H1 (cell line): ENCODE measurements at regions not wholly inside any gene's neighbourhood (a gene's known extent, or its start where the extent isn't known, plus 50 kb on each side); places are given as distances from the start of the nearest gene placed in this dataset.
A peak's percentile ranks its signal among the peaks of the same experiment; 100 is the strongest.

Source experiments
- CTCF ChIA-PET: fragments of 300-600 bp; sonication (Branson Sonifier 250); formaldehyde crosslinking; loops from one replicate; lab custom pipeline; 2021; ENCODE audit not compliant: partially characterized antibody; lab: Charles Lee
- POLR2A ChIA-PET: fragments of 300-600 bp; sonication (Branson Sonifier 250); formaldehyde crosslinking; loops from one replicate; lab custom pipeline; 2021; ENCODE audit warnings: inconsistent platforms; ENCODE audit not compliant: partially characterized antibody; lab: Charles Lee
- DNase-seq, 2 experiments: peaks; one replicate each; pipeline versions ENCODE4 v3.0.0 to v3.0.0-alpha.2; 2010 to 2022; ENCODE audit warnings: low spot score in 2 of 2, low read depth in 1 of 2, mixed read lengths in 1 of 2
- FAIRE-seq: peaks from 2 replicates; lab custom pipeline; 2011; peaks lifted over from hg19 to GRCh38; lab: Jason Lieb, UNC
- H2AFZ ChIP-seq: 2 replicates; pipeline ENCODE4 v1.8.1; 2012; ENCODE audit warnings: low read length, inconsistent platforms
- H2AK5ac ChIP-seq: 2 replicates; pipeline ENCODE4 v1.6.1; 2013; ENCODE audit warnings: low read depth, low read length
- H2BK120ac ChIP-seq: replicated peaks from 2 replicates; pipeline ENCODE3; 2013; ENCODE audit warnings: low read depth, low read length, inconsistent platforms
- H2BK12ac ChIP-seq: 2 replicates; pipeline ENCODE4 v1.6.1; 2013; ENCODE audit warnings: low read depth, low read length
- H2BK15ac ChIP-seq: 2 replicates; pipeline ENCODE4 v1.6.1; 2013; ENCODE audit warnings: low read length
- H2BK20ac ChIP-seq: 2 replicates; pipeline ENCODE4 v1.6.1; 2013; ENCODE audit warnings: low read length
- H2BK5ac ChIP-seq: 2 replicates; pipeline ENCODE4 v1.6.1; 2013; ENCODE audit warnings: low read depth, low read length
- H3K14ac ChIP-seq: 2 replicates; pipeline ENCODE4 v1.6.1; 2013; ENCODE audit warnings: inconsistent platforms; ENCODE audit not compliant: insufficient read length
- H3K18ac ChIP-seq: 2 replicates; pipeline ENCODE4 v1.6.1; 2013; ENCODE audit warnings: low read length; ENCODE audit errors: extremely low read depth
- H3K23ac ChIP-seq: 2 replicates; pipeline ENCODE4 v1.6.1; 2013; ENCODE audit warnings: inconsistent platforms; ENCODE audit not compliant: insufficient read length
- H3K23me2 ChIP-seq: 2 replicates; pipeline ENCODE4 v1.6.1; 2013; ENCODE audit warnings: low read depth, low read length
- H3K27ac ChIP-seq: 2 replicates; pipeline ENCODE4 v1.6.1; 2011; ENCODE audit warnings: low read depth, low read length, inconsistent platforms
- H3K27me3 ChIP-seq, 4 experiments: replicated peaks in 1 of 4; 1 replicate in 1 of 4; 2 replicates in 3 of 4; pipeline versions ENCODE4 v1.6.1 to v1.8.1; 2011 to 2013; ENCODE audit warnings: low read length in 3 of 4, mild to moderate bottlenecking in 3 of 4, inconsistent platforms in 2 of 4, mixed read lengths in 2 of 4, moderate library complexity in 1 of 4; ENCODE audit not compliant: control insufficient read depth in 3 of 4, insufficient read depth in 3 of 4; ENCODE audit errors: extremely low read depth in 1 of 4
- H3K36me3 ChIP-seq, 4 experiments: 2 replicates each; pipeline versions ENCODE4 v1.6.1 to v1.8.1; 2011 to 2013; ENCODE audit warnings: mild to moderate bottlenecking in 4 of 4, low read length in 3 of 4, moderate library complexity in 2 of 4, control low read depth in 1 of 4, inconsistent platforms in 1 of 4; ENCODE audit not compliant: insufficient read depth in 4 of 4, control insufficient read depth in 2 of 4
- H3K4ac ChIP-seq: replicated peaks from 2 replicates; pipeline ENCODE3; 2013; ENCODE audit warnings: low read length, low read depth, mixed read lengths, inconsistent platforms; ENCODE audit not compliant: insufficient read length
- H3K4me1 ChIP-seq, 4 experiments: replicated peaks in 1 of 4; 1 replicate in 1 of 4; 2 replicates in 3 of 4; pipeline versions ENCODE4 v1.6.1 to v1.8.1; 2011 to 2013; ENCODE audit warnings: low read length in 3 of 4, inconsistent platforms in 2 of 4, mixed read lengths in 1 of 4; ENCODE audit not compliant: insufficient read depth in 4 of 4, control insufficient read depth in 3 of 4
- H3K4me2 ChIP-seq, 2 experiments: 2 replicates each; pipeline versions ENCODE4 v1.6.1 to v1.8.1; 2011 to 2013; ENCODE audit warnings: low read depth in 2 of 2, low read length in 2 of 2, control low read depth in 1 of 2, inconsistent platforms in 1 of 2, mild to moderate bottlenecking in 1 of 2; ENCODE audit not compliant: insufficient read depth in 1 of 2
- H3K4me3 ChIP-seq, 4 experiments: fragments of 200-600, 300-600 bp in 1 of 4; sonication (generic), shearing (Covaris generic), sonication (Bioruptor Twin) in 1 of 4; 2 replicates each; pipeline versions ENCODE4 v1.5.1 to v1.8.1; 2011 to 2016; ENCODE audit warnings: low read length in 4 of 4, low read depth in 3 of 4, control low read depth in 2 of 4, inconsistent platforms in 2 of 4, mild to moderate bottlenecking in 2 of 4, mixed read lengths in 1 of 4, moderate library complexity in 1 of 4; ENCODE audit not compliant: insufficient read depth in 2 of 4; ENCODE audit errors: extremely low read depth in 1 of 4
- H3K56ac ChIP-seq: replicated peaks from 2 replicates; pipeline ENCODE3; 2013; ENCODE audit warnings: low read depth, mild to moderate bottlenecking, mixed read lengths, low read length, inconsistent platforms; ENCODE audit not compliant: insufficient read length
- H3K79me1 ChIP-seq: 2 replicates; pipeline ENCODE4 v1.6.1; 2013; ENCODE audit warnings: low read depth, low read length, control low read depth
- H3K79me2 ChIP-seq, 2 experiments: 2 replicates each; pipeline versions ENCODE4 v1.6.1 to v1.8.1; 2012 to 2013; ENCODE audit warnings: low read length in 2 of 2, mild to moderate bottlenecking in 2 of 2, inconsistent platforms in 1 of 2; ENCODE audit not compliant: insufficient read depth in 2 of 2, control insufficient read depth in 1 of 2
- H3K9ac ChIP-seq, 4 experiments: replicated peaks in 1 of 4; 1 replicate in 1 of 4; 2 replicates in 3 of 4; pipeline versions ENCODE4 v1.6.1 to v1.8.1; 2011 to 2013; ENCODE audit warnings: low read depth in 3 of 4, low read length in 3 of 4, control low read depth in 2 of 4, mild to moderate bottlenecking in 2 of 4, moderate library complexity in 2 of 4, inconsistent platforms in 1 of 4; ENCODE audit errors: extremely low read depth in 1 of 4
- H3K9me3 ChIP-seq, 2 experiments: 2 replicates each; pipeline versions ENCODE4 v1.6.1 to v1.8.1; 2012 to 2013; ENCODE audit warnings: mild to moderate bottlenecking in 2 of 2, moderate library complexity in 2 of 2, control low read depth in 1 of 2, inconsistent platforms in 1 of 2, low read depth in 1 of 2, low read length in 1 of 2, mixed read lengths in 1 of 2; ENCODE audit not compliant: insufficient read depth in 2 of 2
- H4K20me1 ChIP-seq, 2 experiments: replicated peaks in 1 of 2; 2 replicates each; pipeline versions ENCODE3 to v1.8.1; 2011 to 2013; ENCODE audit warnings: inconsistent platforms in 2 of 2, low read length in 2 of 2, mild to moderate bottlenecking in 1 of 2; ENCODE audit not compliant: insufficient read depth in 2 of 2, control insufficient read depth in 1 of 2
- H4K5ac ChIP-seq: 2 replicates; pipeline ENCODE4 v1.6.1; 2013; ENCODE audit warnings: low read length, low read depth, mixed read lengths, inconsistent platforms; ENCODE audit not compliant: insufficient read length
- H4K8ac ChIP-seq: 2 replicates; pipeline ENCODE4 v1.8.0; 2013; ENCODE audit warnings: mild to moderate bottlenecking, moderate library complexity, low read length, inconsistent platforms; ENCODE audit not compliant: insufficient read depth; ENCODE audit errors: extremely low read depth
- H4K91ac ChIP-seq: replicated peaks from 2 replicates; pipeline ENCODE3; 2013; ENCODE audit warnings: low read length, mixed read lengths, inconsistent platforms; ENCODE audit not compliant: insufficient read length
- CHD1 ChIP-seq: IDR thresholded peaks from 2 replicates; pipeline ENCODE4 v1.6.1; 2012; ENCODE audit warnings: low read depth, low read length, improper control_type of control experiment
- CHD2 ChIP-seq: IDR thresholded peaks from 2 replicates; pipeline ENCODE4 v1.6.1; 2012; ENCODE audit warnings: low read length, improper control_type of control experiment
- KDM5A ChIP-seq: fragments of 200-600 bp; IDR thresholded peaks from 2 replicates; pipeline ENCODE4 v1.7.1; 2012; ENCODE audit warnings: mild to moderate bottlenecking, low read length, inconsistent platforms, mixed read lengths
- SIN3A ChIP-seq, 2 experiments: IDR thresholded peaks in 1 of 2; conservative IDR thresholded peaks in 1 of 2; 2 replicates each; pipeline ENCODE4 v1.6.1; 2011 to 2012; ENCODE audit warnings: low read length in 2 of 2, improper control_type of control experiment in 1 of 2, low read depth in 1 of 2, mild to moderate bottlenecking in 1 of 2
- WGBS, 2 experiments: shearing (Covaris generic) in 1 of 2; methylation state at CpG; one replicate each; pipeline versions ENCODE4 v1.1.6 to v1.1.7; 2013 to 2015; ENCODE audit warnings: low lambda C conversion rate in 2 of 2, mixed read lengths in 2 of 2, inconsistent platforms in 1 of 2, low coverage in 1 of 2, missing lambda C conversion rate in 1 of 2; ENCODE audit not compliant: insufficient replicate concordance in 2 of 2, insufficient coverage in 1 of 2, insufficient read length in 1 of 2; ENCODE audit errors: extremely low coverage in 1 of 2, missing lambda C conversion rate in 1 of 2; 5-methylcytosine and 5-hydroxymethylcytosine counted together

- H3K4me1 ChIP-seq, result no peaks in the 10 kb centered on the region
- WGBS, 2 experiments, result 85% methylated on average over 9 of the region's 9 CpGs; no CpG with 5 or more reads in 1 of the 2 experiments
- POLR2A ChIA-PET, result no interaction called here
Measured at GRCh38 chr1:4062041-4062440, 162.0 kb upstream of the C1orf174 start.

More at GRCh38 chr1:4062041-4062440, 162.0 kb upstream of the C1orf174 start:
- H2BK12ac ChIP-seq, result no peak overlapping the region
- H3K36me3 ChIP-seq, result no peaks in the 10 kb centered on the region
- no peak overlapping the region for H4K91ac ChIP-seq
- peaks cover 0 to 2% of the 10 kb centered on the region in 2 experiments for H4K20me1 ChIP-seq
- peak in 1 of 2 experiments; percentile 37 for DNase-seq
- peaks cover 23% of the 10 kb centered on the region; the same call in 1 of the 2 replicates for H3K23me2 ChIP-seq
- H4K5ac ChIP-seq, result no peak overlapping the region
- H3K9ac ChIP-seq, result no peak overlapping the region
- H3K9me3 ChIP-seq, result 0 out of 4 replicates have a peak, but pooled peaks cover 0 to 12% of the 10 kb centered on the region in 2 experiments
- H3K56ac ChIP-seq, result no peak overlapping the region
- no peaks in the 10 kb centered on the region for H3K79me1 ChIP-seq
- no peak for TF ChIP-seq KDM5A
- TF ChIP-seq SIN3A (conservative IDR thresholded peaks at IDR 0.05 in 1 of 2, IDR thresholded peaks at IDR 0.05 in 1 of 2; ENCODE audit: low read depth in 1 of 2, low read length in 2 of 2), result no peak
- no peak for TF ChIP-seq CHD2
- no peak for TF ChIP-seq CHD1
- CTCF ChIA-PET, result interaction anchor here (0.6 to 0.9 kb wide), 2 partner anchors 9 to 26 kb away, joined by 3 read pairs; no protein-coding TSS in a partner anchor
- no peak for FAIRE-seq
- no peak overlapping the region for H3K4me3 ChIP-seq
- H2AFZ ChIP-seq, result no peak overlapping the region
- no peaks in the 10 kb centered on the region for H3K79me2 ChIP-seq
- no peak overlapping the region for H3K23ac ChIP-seq
- no peak overlapping the region for H2AK5ac ChIP-seq
- H3K4me2 ChIP-seq, result no peak overlapping the region
- H3K14ac ChIP-seq, result no peak overlapping the region
- no peak overlapping the region for H2BK120ac ChIP-seq
- H3K27ac ChIP-seq, result no peak overlapping the region
- no peak overlapping the region for H2BK20ac ChIP-seq
- no peak overlapping the region for H2BK15ac ChIP-seq
- H2BK5ac ChIP-seq, result no peak overlapping the region
- H3K4ac ChIP-seq, result no peak overlapping the region
- no peak overlapping the region for H3K18ac ChIP-seq
- no peaks in the 10 kb centered on the region for H3K27me3 ChIP-seq
- no peak overlapping the region for H4K8ac ChIP-seq
